Erythroblast (primary cell): ENCODE measurements at regions not wholly inside any gene's neighbourhood (a gene's known extent, or its start where the extent isn't known, plus 50 kb on each side); places are given as distances from the start of the nearest gene placed in this dataset.

Experiments
- GATA1 ChIP-seq: IDR thresholded peaks from 2 replicates; pipeline ENCODE4 v1.6.1; 2011; ENCODE audit warnings: low read depth, mild to moderate bottlenecking, control low read depth, low read length, moderate library complexity
- POLR2A ChIP-seq: IDR thresholded peaks from 2 replicates; pipeline ENCODE4 v1.6.1; 2011; ENCODE audit warnings: mild to moderate bottlenecking, low read length

- TF ChIP-seq GATA1, result no peak
- TF ChIP-seq POLR2A, result no peak
Observed at GRCh38 chr16:76988526-76988925, 202.5 kb upstream of the MON1B start.
